ENCODE measurements at regions not wholly inside any gene's neighbourhood (a gene's known extent, or its start where the extent isn't known, plus 50 kb on each side); places are given as distances from the start of the nearest gene placed in this dataset.

- TF ChIP-seq CTCF (IDR thresholded peaks at IDR 0.05; ENCODE audit: control extremely low read depth, extremely low read depth, low read depth, missing control alignments), result no peak
- POLR2A ChIA-PET, result no interaction called here
- CTCF ChIA-PET, result interaction anchor here (0.8 to 2.0 kb wide), 2 partner anchors 12 to 66 kb away, joined by 3 to 11 read pairs; no protein-coding TSS in a partner anchor
- no peak for DNase-seq (ENCODE audit: extremely low spot score)
Measured at GRCh38 chr13:34064456-34065205, 246.7 kb downstream of the RFC3 start.

DNA sequence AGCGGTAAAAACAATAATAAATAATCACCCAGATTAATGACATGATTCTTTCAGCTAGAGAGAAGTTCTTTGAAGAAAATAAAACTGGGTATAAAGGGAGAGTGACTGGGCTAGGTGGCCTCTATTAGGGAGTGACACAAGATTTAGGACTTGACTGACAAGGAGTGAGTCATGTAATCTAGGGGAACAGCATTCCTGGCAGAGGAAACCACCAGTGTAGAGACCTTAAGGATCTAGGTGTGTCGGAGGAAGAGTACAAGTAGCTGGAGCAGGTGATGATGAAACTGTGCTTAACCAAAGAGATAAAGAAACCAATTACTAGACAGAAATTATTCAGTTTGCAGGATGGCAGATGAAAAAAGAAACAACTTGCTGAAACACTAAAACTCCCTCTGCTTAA, 248.0 kb downstream of the RFC3 start:
- DNase-seq (ENCODE audit: extremely low spot score), result no peak
- POLR2A ChIA-PET, result no interaction called here
- CTCF ChIA-PET, result interaction anchor here (1.5 to 3.8 kb wide), 2 partner anchors 11 to 45 kb away, joined by 3 to 14 read pairs; no protein-coding TSS in a partner anchor
- no peak for TF ChIP-seq CTCF (IDR thresholded peaks at IDR 0.05; ENCODE audit: control extremely low read depth, extremely low read depth, low read depth, missing control alignments)

DNA sequence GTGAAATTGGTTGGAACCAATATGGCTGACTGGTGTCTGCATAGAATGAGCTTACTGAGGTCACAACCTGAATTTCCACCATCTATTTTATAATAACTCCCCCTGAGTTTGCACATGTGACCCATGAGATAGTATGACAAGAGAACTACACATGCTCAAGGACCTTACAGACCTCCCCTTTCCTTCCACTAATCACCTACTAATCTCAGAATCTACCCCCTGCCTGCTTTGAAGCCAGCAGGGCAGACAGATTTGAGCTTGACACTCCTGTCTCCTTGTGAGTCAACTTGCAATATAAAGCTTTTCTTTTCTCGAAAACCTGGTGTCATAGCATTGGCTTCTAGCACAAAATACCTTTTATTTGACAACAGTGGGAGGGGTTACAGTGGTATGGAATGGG, 248.4 kb downstream of the RFC3 start:
- no peak for TF ChIP-seq CTCF (IDR thresholded peaks at IDR 0.05; ENCODE audit: control extremely low read depth, extremely low read depth, low read depth, missing control alignments)
- ChIA-PET POLR2A (no interaction called here), CTCF (interaction anchor here (1.5 to 3.8 kb wide), 2 partner anchors 10 to 46 kb away, joined by 3 to 14 read pairs; no protein-coding TSS in a partner anchor)
- no peak for DNase-seq (ENCODE audit: extremely low spot score)

DNA sequence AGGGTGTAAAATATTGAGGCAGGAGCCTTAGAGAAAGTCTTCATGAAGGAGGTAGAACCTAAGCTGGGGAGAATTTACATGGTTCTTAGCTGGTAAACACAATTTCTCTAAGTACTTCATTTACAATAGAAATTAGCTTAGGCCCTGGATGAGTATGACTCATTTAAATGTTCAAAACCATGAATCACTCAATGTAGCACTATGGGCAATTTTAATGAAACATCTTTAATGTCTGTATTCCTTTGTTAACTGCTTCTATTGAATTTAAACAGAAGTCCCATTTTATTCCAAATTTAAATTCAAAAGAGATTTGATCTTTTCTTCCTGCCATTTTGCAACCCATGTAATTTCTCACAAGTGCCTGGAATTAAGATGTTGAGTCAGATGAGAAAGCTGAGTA, 252.1 kb downstream of the RFC3 start:
- POLR2A ChIA-PET, result no interaction called here
- no peak for TF ChIP-seq CTCF (IDR thresholded peaks at IDR 0.05; ENCODE audit: control extremely low read depth, extremely low read depth, low read depth, missing control alignments)
- no peak for DNase-seq (ENCODE audit: extremely low spot score)
- CTCF ChIA-PET, result interaction anchor here (1.1 to 1.4 kb wide), 3 partner anchors 12 to 527 kb away, joined by 3 to 5 read pairs (median 3); no protein-coding TSS in a partner anchor

- ChIA-PET CTCF (interaction anchor here (1.1 to 1.4 kb wide), 3 partner anchors 11 to 528 kb away, joined by 3 to 5 read pairs (median 3); no protein-coding TSS in a partner anchor), POLR2A (no interaction called here)
- TF ChIP-seq CTCF (IDR thresholded peaks at IDR 0.05; ENCODE audit: control extremely low read depth, extremely low read depth, low read depth, missing control alignments), result no peak
- no peak for DNase-seq (ENCODE audit: extremely low spot score)
Measured at GRCh38 chr13:34070544-34071303, 252.8 kb downstream of the RFC3 start.

- TF ChIP-seq CTCF (IDR thresholded peaks at IDR 0.05; ENCODE audit: control extremely low read depth, extremely low read depth, low read depth, missing control alignments), result no peak
- ChIA-PET CTCF (interaction anchor here (0.7 to 2.8 kb wide), 11 partner anchors 9 to 276 kb away, joined by 3 to 20 read pairs (median 5); partner anchors contain the start of gene RFC3), POLR2A (no interaction called here)
- DNase-seq (ENCODE audit: extremely low spot score), result no peak
Measured at GRCh38 chr13:34076319-34076718, 258.4 kb downstream of the RFC3 start.

All from GM10248 (cell line).